ENCODE measurements at regions not wholly inside any gene's neighbourhood (a gene's known extent, or its start where the extent isn't known, plus 50 kb on each side); places are given as distances from the start of the nearest gene placed in this dataset.

GRCh38 chr20:55579802-55580201 lies 425.5 kb downstream of the CBLN4 start:
- no peaks in the 10 kb centered on the region for H3K4me1 ChIP-seq (ENCODE audit: insufficient read depth)

More at GRCh38 chr20:55579802-55580201, 425.5 kb downstream of the CBLN4 start:
- H4K20me1 ChIP-seq (replicated peaks; ENCODE audit: insufficient read depth) = no peaks in the 10 kb centered on the region
- Mint-ChIP-seq H3K4me3 (no peak overlapping the region), H3K27ac (no peak overlapping the region), H3K9me3 (peaks cover 94% of the 10 kb centered on the region), H3K4me1 (no peaks in the 10 kb centered on the region), H3K27me3 (ENCODE audit: insufficient read depth, low read depth, poor library complexity) (no peaks in the 10 kb centered on the region), H3K36me3 (ENCODE audit: low read depth) (peaks cover 16% of the 10 kb centered on the region; the same call in 2 of the 3 replicates)
- TF ChIP-seq ETS1 (IDR thresholded peaks at IDR 0.05) (no peak), EZH2 (IDR thresholded peaks at IDR 0.05; ENCODE audit: low read depth, unreplicated experiment) (no peak), POLR2AphosphoS5 (IDR thresholded peaks at IDR 0.05; ENCODE audit: low read depth) (no peak), CTCF (conservative IDR thresholded peaks at IDR 0.05; ENCODE audit: low read depth in 2 of 2) (no peak), CREB1 (CRISPR knock-in tag; IDR thresholded peaks at IDR 0.05; ENCODE audit: low read depth) (no peak), EZH2phosphoT487 (IDR thresholded peaks at IDR 0.05; ENCODE audit: unreplicated experiment) (no peak), ZNF114 (CRISPR knock-in tag; IDR thresholded peaks at IDR 0.05) (no peak), NANOG (IDR thresholded peaks at IDR 0.05; ENCODE audit: borderline replicate concordance) (no peak), REST (IDR thresholded peaks at IDR 0.05; ENCODE audit: unreplicated experiment) (no peak), ZNF462 (CRISPR knock-in tag; IDR thresholded peaks at IDR 0.05) (no peak), JUNB (IDR thresholded peaks at IDR 0.05; ENCODE audit: unreplicated experiment) (no peak), ZNF331 (CRISPR knock-in tag; IDR thresholded peaks at IDR 0.05; ENCODE audit: low read depth) (no peak), STAT1 (IDR thresholded peaks at IDR 0.05; ENCODE audit: unreplicated experiment) (no peak)
- H3K27ac ChIP-seq (ENCODE audit: low read depth) = no peak overlapping the region
- H2AFZ ChIP-seq = no peak overlapping the region
- H3K4me3 ChIP-seq = no peak overlapping the region
- H3K27me3 ChIP-seq (ENCODE audit: insufficient read depth) = no peaks in the 10 kb centered on the region
- H3K79me2 ChIP-seq (replicated peaks; ENCODE audit: insufficient read depth) = no peaks in the 10 kb centered on the region
- H3K9me2 ChIP-seq (ENCODE audit: insufficient read depth) = no peaks in the 10 kb centered on the region
- DNase-seq (ENCODE audit: low spot score) = no peak
- no peak overlapping the region for H3K4me2 ChIP-seq
- H3F3A ChIP-seq (replicated peaks; ENCODE audit: low read depth) = no peaks in the 10 kb centered on the region
- ATAC-seq = no peak
- H3K36me3 ChIP-seq (ENCODE audit: insufficient read depth) = peaks cover 22% of the 10 kb centered on the region

Measured in GM23338 (cell line).